Ovary (tissue), 3 donors: ENCODE measurements at regions not wholly inside any gene's neighbourhood (a gene's known extent, or its start where the extent isn't known, plus 50 kb on each side); places are given as distances from the start of the nearest gene placed in this dataset.

Source experiments
- CTCF ChIP-seq, 3 donors: fragments of 450-650 bp in 2 of 3; fragments of 200-600 bp in 1 of 3; IDR thresholded peaks; one replicate each; pipeline versions ENCODE4 v1.5.1 to v1.8.0; 2016 to 2022; ENCODE audit warnings: antibody characterized with exemption in 3 of 3, mild to moderate bottlenecking in 1 of 3
- EP300 ChIP-seq: sonication (generic); formaldehyde crosslinking; IDR thresholded peaks from one replicate; pipeline ENCODE4 v1.6.1; 2017; ENCODE audit warnings: antibody characterized with exemption
- POLR2A ChIP-seq: fragments of 450-650 bp; IDR thresholded peaks from one replicate; pipeline ENCODE4 v1.6.1; 2017; ENCODE audit warnings: antibody characterized with exemption, mild to moderate bottlenecking, moderate library complexity
- donor health status: DM: no; HTN: no; CAD: no.

- TF ChIP-seq CTCF (IDR thresholded peaks at IDR 0.05) (no peak), POLR2A (no peak), EP300 (no peak)
These were observed 161.2 kb downstream of the ENGASE start for GRCh38 chr17:79235808-79236207.
